ENCODE measurements at regions not wholly inside any gene's neighbourhood (a gene's known extent, or its start where the extent isn't known, plus 50 kb on each side); places are given as distances from the start of the nearest gene placed in this dataset.

DNA sequence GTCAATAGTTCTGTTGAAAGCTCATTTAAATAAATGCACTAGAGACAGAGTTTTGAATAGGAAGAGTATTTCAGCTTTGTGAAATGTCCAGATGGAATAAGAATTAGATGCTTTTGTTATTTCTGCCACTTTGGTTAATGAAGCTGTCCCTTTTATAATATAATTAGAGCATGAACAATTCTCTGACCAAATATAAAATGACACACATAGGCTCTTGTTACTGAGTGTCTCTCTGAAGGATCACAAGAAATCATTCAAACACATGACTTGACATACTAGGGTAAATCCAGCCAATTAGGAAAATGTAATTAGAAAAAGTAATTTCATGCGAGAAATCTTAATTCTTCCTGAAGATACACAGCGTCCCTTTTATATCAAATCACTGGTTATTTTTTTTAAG is 68.4 kb upstream of the DDIT4L start:
- no peak overlapping the region for H3K4me3 ChIP-seq (replicated peaks in 1 of 2; ENCODE audit: low read depth in 2 of 2, low read length in 2 of 2)
- no peak for TF ChIP-seq CTCF (IDR thresholded peaks at IDR 0.05; ENCODE audit: low read depth, low read length)
- no peak for DNase-seq (ENCODE audit: low read depth in 2 of 2)

DNA sequence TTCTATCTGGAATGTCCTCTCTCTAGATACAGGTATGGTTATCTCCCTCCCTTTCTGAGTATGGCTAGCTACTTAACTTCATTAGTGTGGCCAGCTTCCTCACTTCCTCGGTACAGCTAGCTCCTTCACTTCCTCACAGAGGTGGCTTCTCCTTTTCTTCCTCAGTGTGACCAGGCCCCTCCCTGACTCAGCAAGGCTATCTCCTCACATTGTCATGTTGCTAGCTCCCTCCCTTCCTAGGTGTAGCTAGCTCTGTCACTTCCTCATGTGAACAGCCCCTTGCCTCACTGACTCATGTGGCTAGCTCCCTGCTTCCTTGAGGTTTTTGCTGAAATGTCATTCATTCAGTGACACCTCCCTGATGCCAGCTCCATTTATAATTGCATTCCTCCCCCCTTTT is 67.3 kb upstream of the DDIT4L start:
- peak in 1 of 2 donors; percentile 10 for DNase-seq (ENCODE audit: low read depth in 2 of 2)
- no peak for TF ChIP-seq CTCF (IDR thresholded peaks at IDR 0.05; ENCODE audit: low read depth, low read length)
- no peak overlapping the region for H3K4me3 ChIP-seq (replicated peaks in 1 of 2; ENCODE audit: low read depth in 2 of 2, low read length in 2 of 2)

DNA sequence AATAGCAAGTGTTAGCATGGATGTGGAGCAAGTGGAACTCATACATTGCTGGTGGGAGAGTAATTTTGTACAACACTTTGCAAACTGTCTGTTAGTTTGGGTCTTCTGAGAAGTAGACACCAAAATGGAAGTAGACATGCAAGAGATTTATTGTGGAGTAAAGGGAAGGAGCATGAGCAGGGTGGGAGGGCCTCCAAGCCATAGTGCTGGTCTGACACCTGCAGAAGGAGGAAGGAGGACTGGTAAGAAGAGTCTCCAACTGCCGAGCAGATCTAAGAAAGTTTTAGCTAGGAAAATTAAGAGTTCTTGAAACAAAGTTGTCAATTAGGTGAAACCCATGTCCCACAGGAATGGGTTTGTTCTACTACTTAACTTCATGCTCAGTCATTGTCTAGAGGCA is 64.0 kb upstream of the DDIT4L start:
- no peak for DNase-seq (ENCODE audit: low read depth in 2 of 2)
- no peak for TF ChIP-seq CTCF (IDR thresholded peaks at IDR 0.05; ENCODE audit: low read depth, low read length)

DNA sequence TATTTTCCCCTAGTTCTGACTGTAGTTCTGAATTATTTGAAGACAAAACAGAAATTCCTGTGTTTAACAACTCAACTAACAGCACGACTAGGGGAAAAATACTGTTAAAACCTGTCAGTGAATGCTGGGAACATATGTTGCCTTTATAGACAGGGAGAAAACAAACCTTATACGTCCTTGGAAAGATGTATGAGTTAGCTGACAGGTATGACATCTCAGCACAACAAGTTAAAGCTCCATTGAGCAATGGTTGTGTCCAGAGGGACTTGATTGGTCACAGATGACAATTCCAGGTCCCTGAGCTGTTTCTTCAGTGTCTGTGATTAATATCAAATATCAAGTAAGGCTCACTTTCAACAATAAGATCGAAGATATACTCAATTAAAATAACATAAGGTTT is 58.2 kb upstream of the DDIT4L start:
- no peak for TF ChIP-seq CTCF (IDR thresholded peaks at IDR 0.05; ENCODE audit: low read depth, low read length)
- no peak overlapping the region for H3K4me3 ChIP-seq (replicated peaks in 1 of 2; ENCODE audit: low read depth in 2 of 2, low read length in 2 of 2)
- DNase-seq (ENCODE audit: low read depth in 2 of 2): no peak

More for the DNA sequence above, 64.0 kb upstream of the DDIT4L start:
- H3K4me3 ChIP-seq (replicated peaks in 1 of 2; ENCODE audit: low read depth in 2 of 2, low read length in 2 of 2): no peak overlapping the region

GRCh38 chr4:100246697-100247096 is 56.4 kb upstream of the DDIT4L start:
- H3K4me3 ChIP-seq (replicated peaks in 1 of 2; ENCODE audit: low read depth in 2 of 2, low read length in 2 of 2): no peak overlapping the region
- no peak for TF ChIP-seq CTCF (IDR thresholded peaks at IDR 0.05; ENCODE audit: low read depth, low read length)
- no peak for DNase-seq (ENCODE audit: low read depth in 2 of 2)

- TF ChIP-seq CTCF (IDR thresholded peaks at IDR 0.05; ENCODE audit: low read depth, low read length): no peak
- no peak overlapping the region for H3K4me3 ChIP-seq (replicated peaks in 1 of 2; ENCODE audit: low read depth in 2 of 2, low read length in 2 of 2)
- DNase-seq (ENCODE audit: low read depth in 2 of 2): no peak
These were observed 54.1 kb upstream of the DDIT4L start for GRCh38 chr4:100244347-100244746.

Data from cardiac fibroblast (primary cell).